ENCODE measurements at regions not wholly inside any gene's neighbourhood (a gene's known extent, or its start where the extent isn't known, plus 50 kb on each side); places are given as distances from the start of the nearest gene placed in this dataset.
"Not testable (repeated sequence)": the region's sequence is repeated elsewhere in the genome, so short reads cannot be mapped to it uniquely, and the experiment has no call there.

GRCh38 chr1:60292140-60292539, 218.6 kb upstream of the C1orf87 start:
- no peak for DNase-seq

GRCh38 chr1:60290393-60290792, 216.8 kb upstream of the C1orf87 start:
- DNase-seq = no peak

GRCh38 chr1:60287536-60287935, 214.0 kb upstream of the C1orf87 start:
- DNase-seq = no peak

GRCh38 chr1:60283690-60284089, 210.1 kb upstream of the C1orf87 start:
- DNase-seq = no peak

- DNase-seq = peak; percentile 38 to 44
These were observed 207.9 kb upstream of the C1orf87 start for GRCh38 chr1:60281360-60281932.

- no peak for DNase-seq
These were observed 207.2 kb upstream of the C1orf87 start for GRCh38 chr1:60280819-60281218.

GRCh38 chr1:60280256-60280655, 206.7 kb upstream of the C1orf87 start:
- DNase-seq = no peak

GRCh38 chr1:60279798-60280197, 206.2 kb upstream of the C1orf87 start:
- no peak for DNase-seq

- DNase-seq = no peak
These were observed 203.7 kb upstream of the C1orf87 start for GRCh38 chr1:60277269-60277668.

- DNase-seq = no peak
These were observed 201.1 kb upstream of the C1orf87 start for GRCh38 chr1:60274422-60275290.

- no peak for DNase-seq
These were observed 199.6 kb upstream of the C1orf87 start for GRCh38 chr1:60273185-60273584.

- no peak for DNase-seq
These were observed 197.5 kb upstream of the C1orf87 start for GRCh38 chr1:60271041-60271440.

- no peak for DNase-seq
These were observed 194.9 kb upstream of the C1orf87 start for GRCh38 chr1:60268451-60268850.

- no peak for DNase-seq
These were observed 192.3 kb upstream of the C1orf87 start for GRCh38 chr1:60265560-60266535.

GRCh38 chr1:60262701-60263100, 189.1 kb upstream of the C1orf87 start:
- DNase-seq = no peak

- no peak for DNase-seq
These were observed 184.0 kb upstream of the C1orf87 start for GRCh38 chr1:60257531-60257930.

- DNase-seq = no peak
These were observed 182.0 kb upstream of the C1orf87 start for GRCh38 chr1:60255565-60255964.

- DNase-seq = no peak
These were observed 177.9 kb upstream of the C1orf87 start for GRCh38 chr1:60251426-60251825.

GRCh38 chr1:60247467-60247866, 173.9 kb upstream of the C1orf87 start:
- not testable (repeated sequence) for DNase-seq

- no peak for DNase-seq
These were observed 171.8 kb upstream of the C1orf87 start for GRCh38 chr1:60245324-60245723.

- DNase-seq = no peak
These were observed 171.3 kb upstream of the C1orf87 start for GRCh38 chr1:60244906-60245305.

GRCh38 chr1:60235275-60235674, 161.7 kb upstream of the C1orf87 start:
- no peak for DNase-seq

GRCh38 chr1:60234776-60235175, 161.2 kb upstream of the C1orf87 start:
- no peak for DNase-seq
